NCI-H2029 (cell line): ENCODE measurements at regions not wholly inside any gene's neighbourhood (a gene's known extent, or its start where the extent isn't known, plus 50 kb on each side); places are given as distances from the start of the nearest gene placed in this dataset.
A peak's percentile ranks its signal among the peaks of the same experiment; 100 is the strongest.

ENCODE experiments used
- DNase-seq: peaks from one replicate; lab custom pipeline; 2025; lab: John Stamatoyannopoulos, UW

GRCh38 chrX:103158317-103158621, 56.6 kb upstream of the BEX4 start:
- DNase-seq, result no peak

DNA sequence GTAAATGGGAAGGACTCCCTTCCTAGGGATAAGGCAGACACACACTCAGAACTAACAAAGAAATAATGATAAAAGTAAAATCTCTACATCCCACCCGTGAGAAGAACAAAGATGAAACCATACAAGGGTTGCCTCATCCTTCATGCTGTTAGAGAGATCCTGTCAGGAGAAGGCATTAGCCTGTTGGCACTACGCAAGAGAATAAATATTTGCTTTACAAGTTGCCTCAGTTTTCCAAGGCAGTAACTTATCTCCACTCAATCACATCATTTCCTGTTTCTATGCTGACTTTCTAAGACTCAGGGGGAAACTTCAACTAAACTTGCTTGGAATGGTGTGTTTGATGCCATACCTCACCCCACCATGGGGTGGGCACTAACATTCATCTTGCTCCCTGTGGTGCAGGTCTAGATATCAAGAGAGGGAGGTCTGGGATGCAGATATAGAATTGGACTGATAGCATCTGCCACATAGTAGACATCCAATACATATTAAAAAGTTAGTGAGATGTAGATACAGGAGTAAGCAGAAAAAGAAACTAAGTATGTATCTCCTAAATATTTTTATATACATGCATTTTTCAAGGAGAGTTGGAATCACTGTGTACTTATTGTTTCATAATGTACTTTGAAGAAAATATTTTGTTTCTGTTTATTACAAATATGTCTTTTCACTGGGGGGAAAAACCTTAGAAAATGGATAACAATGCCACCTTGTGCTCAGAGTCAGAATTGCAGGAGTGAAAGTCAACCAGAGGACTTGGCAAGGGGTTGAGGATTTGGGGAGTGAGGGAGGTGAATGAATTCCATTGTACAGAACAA, 57.2 kb upstream of the BEX4 start:
- DNase-seq, result peak; percentile 1

GRCh38 chrX:103155201-103155600, 59.7 kb upstream of the BEX4 start:
- DNase-seq, result no peak

GRCh38 chrX:103153661-103154060, 60.7 kb upstream of the NXF3 start:
- no peak for DNase-seq

DNA sequence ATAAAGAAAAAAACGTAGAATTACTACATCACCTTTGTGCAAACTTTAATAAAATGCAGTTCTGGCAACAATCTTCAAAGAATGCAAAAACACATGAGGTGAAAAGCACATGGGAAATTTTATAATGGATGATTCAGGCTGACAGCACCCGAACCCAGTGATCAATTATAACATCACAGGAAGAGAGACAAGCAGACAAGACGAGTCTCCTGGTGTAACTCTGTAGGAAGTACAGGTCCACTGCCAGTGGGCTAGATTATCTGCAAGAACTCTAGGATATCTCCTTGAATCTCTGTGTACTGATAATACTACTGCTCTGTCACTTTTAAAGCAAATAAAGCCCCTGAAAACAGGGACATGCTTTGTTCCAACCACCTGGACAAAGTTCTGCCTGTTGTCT, 58.9 kb upstream of the NXF3 start:
- DNase-seq, result no peak

- DNase-seq, result no peak
These were observed 56.7 kb upstream of the NXF3 start for GRCh38 chrX:103149652-103150051.

- DNase-seq, result no peak
These were observed 55.1 kb upstream of the NXF3 start for GRCh38 chrX:103148075-103148474.
